Trophoblast cell (in vitro differentiated cells and primary cell): ENCODE measurements at regions not wholly inside any gene's neighbourhood (a gene's known extent, or its start where the extent isn't known, plus 50 kb on each side); places are given as distances from the start of the nearest gene placed in this dataset.
"Not testable (repeated sequence)": the region's sequence is repeated elsewhere in the genome, so short reads cannot be mapped to it uniquely, and the experiment has no call there.

ENCODE experiments used
- DNase-seq, 2 donors: peaks; one replicate each; pipeline ENCODE4 v3.0.0-alpha.2; 2016
- H2AFZ ChIP-seq: 2 replicates; pipeline ENCODE4 v1.6.1; 2013; ENCODE audit warnings: low read length, moderate library complexity, mild to moderate bottlenecking; ENCODE audit not compliant: insufficient read depth, poor library complexity
- H2AK5ac ChIP-seq: 2 replicates; pipeline ENCODE4 v1.6.1; 2013; ENCODE audit warnings: mild to moderate bottlenecking, low read length
- H2BK120ac ChIP-seq: 2 replicates; pipeline ENCODE4 v1.6.1; 2013; ENCODE audit warnings: low read length, mild to moderate bottlenecking, moderate library complexity; ENCODE audit not compliant: insufficient read depth, poor library complexity
- H2BK12ac ChIP-seq: 2 replicates; pipeline ENCODE4 v1.6.1; 2013; ENCODE audit warnings: mild to moderate bottlenecking, low read length, moderate library complexity
- H2BK5ac ChIP-seq: 2 replicates; pipeline ENCODE4 v1.6.1; 2013; ENCODE audit warnings: low read length, low read depth, moderate library complexity, mild to moderate bottlenecking; ENCODE audit not compliant: poor library complexity
- H3K14ac ChIP-seq: 2 replicates; pipeline ENCODE4 v1.6.1; 2013; ENCODE audit warnings: mild to moderate bottlenecking, low read length
- H3K18ac ChIP-seq: 2 replicates; pipeline ENCODE4 v1.6.1; 2013; ENCODE audit warnings: mild to moderate bottlenecking, low read length
- H3K23ac ChIP-seq: 2 replicates; pipeline ENCODE4 v1.6.1; 2013; ENCODE audit warnings: low read length
- H3K27ac ChIP-seq: 2 replicates; pipeline ENCODE4 v1.5.1; 2013; ENCODE audit warnings: low read depth, mild to moderate bottlenecking, inconsistent platforms, low read length, moderate library complexity
- H3K27me3 ChIP-seq: 2 replicates; pipeline ENCODE4 v1.6.1; 2013; ENCODE audit warnings: inconsistent platforms, mild to moderate bottlenecking, low read length, moderate library complexity; ENCODE audit not compliant: insufficient read depth
- H3K36me3 ChIP-seq, 2 experiments: 1 replicate in 1 of 2; 2 replicates in 1 of 2; pipeline ENCODE4 v1.6.1; 2013; ENCODE audit warnings: low read length in 2 of 2, mild to moderate bottlenecking in 2 of 2, moderate library complexity in 1 of 2; ENCODE audit not compliant: insufficient read depth in 2 of 2, control insufficient read depth in 1 of 2
- H3K4ac ChIP-seq: 2 replicates; pipeline ENCODE4 v1.6.1; 2013; ENCODE audit warnings: low read depth, mild to moderate bottlenecking, low read length, moderate library complexity
- H3K4me1 ChIP-seq, 2 experiments: 1 replicate in 1 of 2; 2 replicates in 1 of 2; pipeline ENCODE4 v1.6.1; 2013; ENCODE audit warnings: low read length in 2 of 2, mild to moderate bottlenecking in 2 of 2, moderate library complexity in 1 of 2; ENCODE audit not compliant: insufficient read depth in 2 of 2, control insufficient read depth in 1 of 2
- H3K4me2 ChIP-seq: 2 replicates; pipeline ENCODE4 v1.6.1; 2013; ENCODE audit warnings: inconsistent platforms, mild to moderate bottlenecking, low read length, moderate library complexity
- H3K4me3 ChIP-seq: 2 replicates; pipeline ENCODE4 v1.5.1; 2013; ENCODE audit warnings: mild to moderate bottlenecking, low read depth, low read length, inconsistent platforms
- H3K79me1 ChIP-seq: one replicate; pipeline ENCODE4 v1.6.1; 2013; ENCODE audit warnings: low read length
- H3K79me2 ChIP-seq: 2 replicates; pipeline ENCODE4 v1.6.1; 2013; ENCODE audit warnings: low read length, mild to moderate bottlenecking; ENCODE audit not compliant: control insufficient read depth, insufficient read depth, poor library complexity
- H3K9ac ChIP-seq: 2 replicates; pipeline ENCODE4 v1.6.1; 2013; ENCODE audit warnings: mild to moderate bottlenecking, low read length
- H3K9me3 ChIP-seq: 2 replicates; pipeline ENCODE4 v1.6.1; 2013; ENCODE audit warnings: low read depth, mild to moderate bottlenecking, control low read depth, inconsistent platforms, low read length; ENCODE audit not compliant: insufficient read depth
- H4K12ac ChIP-seq: 2 replicates; pipeline ENCODE4 v1.6.1; 2013; ENCODE audit warnings: low read depth, mild to moderate bottlenecking, low read length, moderate library complexity
- H4K8ac ChIP-seq: 2 replicates; pipeline ENCODE4 v1.6.1; 2013; ENCODE audit warnings: low read depth, mild to moderate bottlenecking, low read length, moderate library complexity
- H4K91ac ChIP-seq: one replicate; pipeline ENCODE4 v1.6.1; 2013; ENCODE audit warnings: low read depth, mild to moderate bottlenecking, low read length, moderate library complexity
- WGBS: extraction: QIAGEN DNeasy Blood & Tissue Kit; methylation state at CpG from one replicate; pipeline ENCODE4 v1.1.7; 2013; ENCODE audit warnings: missing lambda C conversion rate; ENCODE audit not compliant: insufficient read length, insufficient coverage; ENCODE audit errors: extremely low coverage; 5-methylcytosine and 5-hydroxymethylcytosine counted together

DNA sequence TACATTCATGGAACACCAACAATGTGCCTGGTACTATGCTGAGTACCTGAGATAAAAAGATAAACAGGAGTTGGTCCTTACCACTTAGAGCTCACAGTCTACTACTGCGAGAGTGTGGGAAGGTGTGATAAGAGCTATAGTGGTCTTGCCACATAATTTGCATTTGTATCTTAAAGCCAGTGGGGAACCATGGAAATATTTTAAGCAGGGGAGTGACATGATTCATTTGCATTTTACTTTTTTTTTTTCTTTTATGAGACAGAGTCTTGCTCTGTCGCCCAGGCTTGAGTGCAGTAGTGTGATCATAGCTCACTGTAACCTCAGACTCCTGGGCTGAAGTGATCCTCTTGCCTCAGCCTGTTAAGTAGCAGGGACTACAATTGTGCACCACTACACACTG lies 53.6 kb downstream of the SRGAP2 start:
- H3K9ac ChIP-seq, H2AFZ ChIP-seq, H2BK5ac ChIP-seq, H3K4ac ChIP-seq, H3K27ac ChIP-seq, H2AK5ac ChIP-seq, H3K4me1 ChIP-seq, H3K36me3 ChIP-seq, H4K91ac ChIP-seq, H4K12ac ChIP-seq, H3K27me3 ChIP-seq, DNase-seq, H3K4me3 ChIP-seq, H2BK120ac ChIP-seq, H4K8ac ChIP-seq, H3K14ac ChIP-seq, H3K9me3 ChIP-seq, H3K4me2 ChIP-seq, H2BK12ac ChIP-seq, H3K79me1 ChIP-seq, H3K18ac ChIP-seq, H3K23ac ChIP-seq, H3K79me2 ChIP-seq: not testable (repeated sequence)
- WGBS = no CpG with 5 or more reads among the region's 2 CpGs

DNA sequence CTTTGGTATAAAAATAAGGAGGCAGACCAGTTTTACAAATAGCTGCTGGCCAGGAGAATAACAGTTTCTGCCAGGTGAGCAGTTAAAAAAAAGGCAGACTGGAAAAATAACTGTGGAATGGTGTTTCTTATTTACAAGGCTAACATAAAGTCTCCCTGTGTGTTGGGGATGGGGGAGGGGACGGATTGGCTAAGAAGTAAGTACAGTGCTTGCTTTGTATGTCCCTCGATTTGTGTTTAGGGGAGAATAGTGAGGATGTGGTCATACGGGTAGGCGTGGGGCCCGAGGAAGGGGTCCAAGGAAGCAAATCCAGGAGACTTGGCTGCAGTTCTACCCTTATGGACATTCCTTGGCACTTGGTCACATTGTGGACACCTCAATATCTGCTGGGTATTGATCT lies 58.1 kb downstream of the SRGAP2 start:
- not testable (repeated sequence) for H3K4ac ChIP-seq, H3K4me2 ChIP-seq, H2AFZ ChIP-seq, H3K4me3 ChIP-seq, H2AK5ac ChIP-seq, H4K91ac ChIP-seq, H4K12ac ChIP-seq, H3K9me3 ChIP-seq, H3K14ac ChIP-seq, H3K27ac ChIP-seq, H3K79me2 ChIP-seq, DNase-seq, H2BK12ac ChIP-seq, H3K9ac ChIP-seq, H3K79me1 ChIP-seq, H3K23ac ChIP-seq, H3K27me3 ChIP-seq, H4K8ac ChIP-seq, H3K36me3 ChIP-seq, H2BK5ac ChIP-seq, H3K4me1 ChIP-seq, H2BK120ac ChIP-seq, H3K18ac ChIP-seq
- no CpG with 5 or more reads among the region's 5 CpGs for WGBS

DNA sequence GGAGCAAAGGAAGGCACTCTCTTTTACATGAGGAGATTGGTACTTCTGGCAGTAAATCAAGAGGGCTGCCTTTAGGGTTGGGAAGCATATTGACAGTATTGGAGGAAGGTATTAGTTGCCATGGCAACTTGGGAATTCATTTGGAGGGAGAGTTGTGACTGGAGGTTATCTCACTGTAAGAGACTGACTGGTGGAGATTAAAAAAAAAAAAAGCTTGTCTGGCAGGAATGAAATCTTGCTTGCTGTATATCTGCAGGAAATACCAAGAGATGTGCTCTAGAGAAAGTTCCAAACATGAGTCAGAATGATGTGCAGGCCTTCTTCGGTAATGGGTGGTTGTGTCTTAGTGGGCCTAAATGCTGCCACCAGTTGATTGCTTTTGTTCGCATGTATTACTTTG lies 59.1 kb downstream of the SRGAP2 start:
- not testable (repeated sequence) for H2AFZ ChIP-seq, H4K8ac ChIP-seq, H2BK12ac ChIP-seq, H2BK5ac ChIP-seq, DNase-seq, H3K27me3 ChIP-seq, H4K91ac ChIP-seq, H3K27ac ChIP-seq, H2AK5ac ChIP-seq, H3K79me1 ChIP-seq, H3K4me3 ChIP-seq, H4K12ac ChIP-seq, H3K9ac ChIP-seq, H3K4me1 ChIP-seq, H3K4me2 ChIP-seq, H3K79me2 ChIP-seq, H3K18ac ChIP-seq, H3K9me3 ChIP-seq, H3K23ac ChIP-seq, H2BK120ac ChIP-seq, H3K36me3 ChIP-seq, H3K14ac ChIP-seq, H3K4ac ChIP-seq
- WGBS = no CpG with 5 or more reads among the region's 2 CpGs

DNA sequence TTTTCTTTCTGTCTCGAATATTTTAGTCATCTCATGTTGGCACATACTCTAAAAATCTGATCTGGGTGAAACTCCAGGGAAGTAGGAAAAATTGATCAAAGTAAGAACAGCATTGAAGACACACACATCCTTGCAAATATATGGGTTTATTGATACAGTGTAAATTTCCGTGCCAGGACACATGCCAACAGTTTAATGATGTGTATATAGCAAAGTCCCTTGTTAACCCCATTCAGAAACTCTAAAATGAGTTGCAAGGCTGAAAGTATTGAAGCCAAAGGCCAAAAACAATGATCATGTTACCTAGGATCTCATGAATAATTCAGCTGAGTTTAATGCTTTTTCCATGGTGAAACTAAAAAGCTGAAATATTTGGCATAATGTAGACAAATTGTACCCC lies 61.6 kb downstream of the SRGAP2 start:
- not testable (repeated sequence) for H3K9ac ChIP-seq, H2BK5ac ChIP-seq, H3K79me2 ChIP-seq, H3K4ac ChIP-seq, H2AFZ ChIP-seq, H2AK5ac ChIP-seq, H3K18ac ChIP-seq, H3K23ac ChIP-seq, H4K91ac ChIP-seq, H3K9me3 ChIP-seq, H4K8ac ChIP-seq, H4K12ac ChIP-seq, H3K4me2 ChIP-seq, H3K36me3 ChIP-seq, H2BK120ac ChIP-seq, DNase-seq, H3K4me1 ChIP-seq, H3K79me1 ChIP-seq, H3K27me3 ChIP-seq, H3K4me3 ChIP-seq, H2BK12ac ChIP-seq, H3K27ac ChIP-seq, H3K14ac ChIP-seq
- no CpG with 5 or more reads among the region's 2 CpGs for WGBS

DNA sequence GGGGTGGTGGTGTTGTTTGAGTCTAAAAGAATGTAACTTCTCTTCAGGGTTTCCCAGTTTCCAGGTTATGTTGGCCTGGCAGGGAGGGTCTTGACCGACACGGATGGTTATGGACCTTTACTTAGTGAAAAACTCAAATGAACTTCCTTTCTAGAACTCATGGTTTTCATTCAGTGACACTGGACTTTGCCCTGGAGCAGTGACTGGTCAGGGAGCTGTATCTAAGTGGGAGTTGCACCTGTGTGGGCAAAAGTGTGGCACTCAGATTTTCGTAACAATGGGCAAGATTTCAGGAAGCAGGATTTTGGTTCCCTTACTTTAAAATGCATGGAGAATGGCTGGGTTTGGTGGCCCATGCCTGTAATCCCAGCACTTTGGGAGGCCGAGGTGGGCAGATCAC lies 67.8 kb downstream of the SRGAP2 start:
- H3K14ac ChIP-seq, DNase-seq, H3K18ac ChIP-seq, H3K27me3 ChIP-seq, H3K79me1 ChIP-seq, H3K23ac ChIP-seq, H4K12ac ChIP-seq, H2BK12ac ChIP-seq, H3K4ac ChIP-seq, H2BK5ac ChIP-seq, H3K36me3 ChIP-seq, H2AK5ac ChIP-seq, H3K9ac ChIP-seq, H2BK120ac ChIP-seq, H4K8ac ChIP-seq, H3K4me2 ChIP-seq, H3K27ac ChIP-seq, H3K4me3 ChIP-seq, H2AFZ ChIP-seq, H3K4me1 ChIP-seq, H3K9me3 ChIP-seq, H4K91ac ChIP-seq, H3K79me2 ChIP-seq: not testable (repeated sequence)
- WGBS = no CpG with 5 or more reads among the region's 4 CpGs
